ENCODE measurements at regions not wholly inside any gene's neighbourhood (a gene's known extent, or its start where the extent isn't known, plus 50 kb on each side); places are given as distances from the start of the nearest gene placed in this dataset.

GRCh38 chr3:197353001-197353866, 54.8 kb upstream of the DLG1 start:
- Histone ChIP-seq H3K9ac (no peak overlapping the region), H4K20me1 (ENCODE audit: insufficient read depth) (no peaks in the 10 kb centered on the region), H3K27ac (no peak overlapping the region), H3K79me2 (ENCODE audit: insufficient read depth, low read depth) (no peaks in the 10 kb centered on the region), H3K27me3 (ENCODE audit: insufficient read depth, low read depth) (no peaks in the 10 kb centered on the region), H2AFZ (ENCODE audit: low read depth) (no peak overlapping the region), H3K4me2 (no peak overlapping the region), H3K4me3 (IDR thresholded peaks at IDR 0.05; ENCODE audit: insufficient read depth, low read depth, low read length) (no peak overlapping the region), H3K36me3 (ENCODE audit: insufficient read depth) (no peaks in the 10 kb centered on the region), H3K4me1 (ENCODE audit: low read depth, poor library complexity, severe bottlenecking) (peaks cover 8% of the 10 kb centered on the region)
- TF ChIP-seq, protein P1, sequence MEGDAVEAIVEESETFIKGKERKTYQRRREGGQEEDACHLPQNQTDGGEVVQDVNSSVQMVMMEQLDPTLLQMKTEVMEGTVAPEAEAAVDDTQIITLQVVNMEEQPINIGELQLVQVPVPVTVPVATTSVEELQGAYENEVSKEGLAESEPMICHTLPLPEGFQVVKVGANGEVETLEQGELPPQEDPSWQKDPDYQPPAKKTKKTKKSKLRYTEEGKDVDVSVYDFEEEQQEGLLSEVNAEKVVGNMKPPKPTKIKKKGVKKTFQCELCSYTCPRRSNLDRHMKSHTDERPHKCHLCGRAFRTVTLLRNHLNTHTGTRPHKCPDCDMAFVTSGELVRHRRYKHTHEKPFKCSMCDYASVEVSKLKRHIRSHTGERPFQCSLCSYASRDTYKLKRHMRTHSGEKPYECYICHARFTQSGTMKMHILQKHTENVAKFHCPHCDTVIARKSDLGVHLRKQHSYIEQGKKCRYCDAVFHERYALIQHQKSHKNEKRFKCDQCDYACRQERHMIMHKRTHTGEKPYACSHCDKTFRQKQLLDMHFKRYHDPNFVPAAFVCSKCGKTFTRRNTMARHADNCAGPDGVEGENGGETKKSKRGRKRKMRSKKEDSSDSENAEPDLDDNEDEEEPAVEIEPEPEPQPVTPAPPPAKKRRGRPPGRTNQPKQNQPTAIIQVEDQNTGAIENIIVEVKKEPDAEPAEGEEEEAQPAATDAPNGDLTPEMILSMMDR (conservative IDR thresholded peaks at IDR 0.05; ENCODE audit: low read depth, low read length): no peak

DNA sequence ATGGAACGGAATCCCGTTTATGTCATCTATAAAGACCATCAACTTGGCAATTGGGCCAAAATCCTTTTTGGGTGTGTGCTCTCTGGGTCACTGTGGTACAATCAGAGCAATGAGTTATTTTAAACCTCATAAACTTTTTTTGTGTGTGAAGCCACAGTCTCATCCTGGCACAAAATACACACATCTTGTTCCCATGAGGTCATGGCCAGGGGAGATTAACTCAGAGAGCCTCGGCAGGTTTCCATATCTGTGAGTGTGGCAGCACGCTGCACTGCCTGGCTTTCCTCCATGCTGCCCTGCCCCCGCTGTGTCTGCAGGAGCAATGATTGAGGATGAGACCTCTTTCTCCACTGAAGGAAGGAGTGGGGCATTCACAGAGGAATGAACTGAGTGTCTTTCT, 54.0 kb upstream of the DLG1 start:
- Histone ChIP-seq H3K79me2 (ENCODE audit: insufficient read depth, low read depth) (no peaks in the 10 kb centered on the region), H3K4me1 (ENCODE audit: low read depth, poor library complexity, severe bottlenecking) (peaks cover 8% of the 10 kb centered on the region)

GRCh38 chr3:197350446-197350845, 52.0 kb upstream of the DLG1 start:
- H3K4me2 ChIP-seq: no peak overlapping the region
- H2AFZ ChIP-seq (ENCODE audit: low read depth): no peak overlapping the region
- H3K27ac ChIP-seq: no peak overlapping the region
- H3K4me1 ChIP-seq (ENCODE audit: low read depth, poor library complexity, severe bottlenecking): peaks cover under 1% of the 10 kb centered on the region
- H3K79me2 ChIP-seq (ENCODE audit: insufficient read depth, low read depth): no peaks in the 10 kb centered on the region
- TF ChIP-seq, protein P1 (conservative IDR thresholded peaks at IDR 0.05; ENCODE audit: low read depth, low read length): no peak
- no peak overlapping the region for H3K9ac ChIP-seq
- no peak overlapping the region for H3K4me3 ChIP-seq (IDR thresholded peaks at IDR 0.05; ENCODE audit: insufficient read depth, low read depth, low read length)
- no peaks in the 10 kb centered on the region for H3K27me3 ChIP-seq (ENCODE audit: insufficient read depth, low read depth)
- no peaks in the 10 kb centered on the region for H3K36me3 ChIP-seq (ENCODE audit: insufficient read depth)
- H4K20me1 ChIP-seq (ENCODE audit: insufficient read depth): no peaks in the 10 kb centered on the region

More for the DNA sequence above, 54.0 kb upstream of the DLG1 start:
- Histone ChIP-seq H3K9ac (no peak overlapping the region), H3K27me3 (ENCODE audit: insufficient read depth, low read depth) (no peaks in the 10 kb centered on the region), H3K36me3 (ENCODE audit: insufficient read depth) (no peaks in the 10 kb centered on the region), H2AFZ (ENCODE audit: low read depth) (no peak overlapping the region), H3K4me3 (IDR thresholded peaks at IDR 0.05; ENCODE audit: insufficient read depth, low read depth, low read length) (no peak overlapping the region), H3K27ac (no peak overlapping the region), H3K4me2 (no peak overlapping the region), H4K20me1 (ENCODE audit: insufficient read depth) (no peaks in the 10 kb centered on the region)
- TF ChIP-seq, protein P1 (conservative IDR thresholded peaks at IDR 0.05; ENCODE audit: low read depth, low read length): no peak

- TF ChIP-seq, protein P1 (conservative IDR thresholded peaks at IDR 0.05; ENCODE audit: low read depth, low read length): no peak
These were observed 51.0 kb upstream of the DLG1 start for GRCh38 chr3:197349368-197349767.

More at GRCh38 chr3:197349368-197349767, 51.0 kb upstream of the DLG1 start:
- Histone ChIP-seq H3K36me3 (ENCODE audit: insufficient read depth) (no peaks in the 10 kb centered on the region), H3K4me3 (IDR thresholded peaks at IDR 0.05; ENCODE audit: insufficient read depth, low read depth, low read length) (no peak overlapping the region), H4K20me1 (ENCODE audit: insufficient read depth) (no peaks in the 10 kb centered on the region), H3K4me1 (ENCODE audit: low read depth, poor library complexity, severe bottlenecking) (no peaks in the 10 kb centered on the region), H2AFZ (ENCODE audit: low read depth) (no peak overlapping the region), H3K79me2 (ENCODE audit: insufficient read depth, low read depth) (no peaks in the 10 kb centered on the region), H3K4me2 (no peak overlapping the region), H3K9ac (no peak overlapping the region), H3K27me3 (ENCODE audit: insufficient read depth, low read depth) (no peaks in the 10 kb centered on the region), H3K27ac (no peak overlapping the region)

All from KMS-11 (cell line).